ENCODE measurements at regions not wholly inside any gene's neighbourhood (a gene's known extent, or its start where the extent isn't known, plus 50 kb on each side); places are given as distances from the start of the nearest gene placed in this dataset.

GRCh38 chr16:86768228-86768791 is 190.0 kb downstream of the FOXL1 start:
- no peak overlapping the region for H3K4me3 Mint-ChIP-seq
- no peaks in the 10 kb centered on the region for H3K4me1 Mint-ChIP-seq (ENCODE audit: low read depth)
- H3K27me3 Mint-ChIP-seq, result peaks cover 18% of the 10 kb centered on the region
- H3K36me3 Mint-ChIP-seq, result no peaks in the 10 kb centered on the region
- no peak overlapping the region for H3K27ac Mint-ChIP-seq
- no peaks in the 10 kb centered on the region for H3K9me3 Mint-ChIP-seq (ENCODE audit: low read depth)

- Mint-ChIP-seq H3K4me1 (ENCODE audit: low read depth) (no peaks in the 10 kb centered on the region), H3K27me3 (peaks cover 18% of the 10 kb centered on the region), H3K9me3 (ENCODE audit: low read depth) (no peaks in the 10 kb centered on the region), H3K27ac (no peak overlapping the region), H3K36me3 (no peaks in the 10 kb centered on the region), H3K4me3 (no peak overlapping the region)
Observed at GRCh38 chr16:86768999-86769398, 190.7 kb downstream of the FOXL1 start.

- Mint-ChIP-seq H3K27ac (no peak overlapping the region), H3K4me1 (ENCODE audit: low read depth) (no peaks in the 10 kb centered on the region), H3K4me3 (no peak overlapping the region), H3K36me3 (no peaks in the 10 kb centered on the region), H3K27me3 (peaks cover 14% of the 10 kb centered on the region), H3K9me3 (ENCODE audit: low read depth) (no peaks in the 10 kb centered on the region)
Observed at GRCh38 chr16:86771506-86772460, 193.4 kb downstream of the FOXL1 start.

GRCh38 chr16:86772671-86773353 is 194.5 kb downstream of the FOXL1 start:
- Mint-ChIP-seq H3K4me3 (no peak overlapping the region), H3K4me1 (ENCODE audit: low read depth) (no peaks in the 10 kb centered on the region), H3K9me3 (ENCODE audit: low read depth) (no peaks in the 10 kb centered on the region), H3K27ac (no peak overlapping the region), H3K36me3 (no peaks in the 10 kb centered on the region), H3K27me3 (peaks cover 14% of the 10 kb centered on the region)

GRCh38 chr16:86773354-86773715 is 195.0 kb downstream of the FOXL1 start:
- Mint-ChIP-seq H3K27me3 (peaks cover 11% of the 10 kb centered on the region), H3K4me1 (ENCODE audit: low read depth) (no peaks in the 10 kb centered on the region), H3K9me3 (ENCODE audit: low read depth) (no peaks in the 10 kb centered on the region), H3K36me3 (no peaks in the 10 kb centered on the region), H3K4me3 (no peak overlapping the region), H3K27ac (no peak overlapping the region)

GRCh38 chr16:86774931-86775330 is 196.6 kb downstream of the FOXL1 start:
- Mint-ChIP-seq H3K27me3 (peaks cover 4% of the 10 kb centered on the region), H3K27ac (no peak overlapping the region)

GRCh38 chr16:86775511-86775921 is 197.2 kb downstream of the FOXL1 start:
- Mint-ChIP-seq H3K27ac (no peak overlapping the region), H3K4me3 (no peak overlapping the region), H3K27me3 (peaks cover 4% of the 10 kb centered on the region)

More at GRCh38 chr16:86774931-86775330, 196.6 kb downstream of the FOXL1 start:
- Mint-ChIP-seq H3K4me3 (no peak overlapping the region), H3K9me3 (ENCODE audit: low read depth) (no peaks in the 10 kb centered on the region), H3K4me1 (ENCODE audit: low read depth) (no peaks in the 10 kb centered on the region), H3K36me3 (no peaks in the 10 kb centered on the region)

GRCh38 chr16:86777381-86777946 is 199.1 kb downstream of the FOXL1 start:
- H3K9me3 Mint-ChIP-seq (ENCODE audit: low read depth), result no peaks in the 10 kb centered on the region
- H3K27ac Mint-ChIP-seq, result no peak overlapping the region
- H3K27me3 Mint-ChIP-seq, result peaks cover 1% of the 10 kb centered on the region
- no peaks in the 10 kb centered on the region for H3K4me1 Mint-ChIP-seq (ENCODE audit: low read depth)
- H3K36me3 Mint-ChIP-seq, result no peaks in the 10 kb centered on the region
- H3K4me3 Mint-ChIP-seq, result no peak overlapping the region

More at GRCh38 chr16:86775511-86775921, 197.2 kb downstream of the FOXL1 start:
- no peaks in the 10 kb centered on the region for H3K9me3 Mint-ChIP-seq (ENCODE audit: low read depth)
- no peaks in the 10 kb centered on the region for H3K36me3 Mint-ChIP-seq
- no peaks in the 10 kb centered on the region for H3K4me1 Mint-ChIP-seq (ENCODE audit: low read depth)

- Mint-ChIP-seq H3K9me3 (ENCODE audit: low read depth) (no peaks in the 10 kb centered on the region), H3K27me3 (peaks cover 1% of the 10 kb centered on the region)
Observed at GRCh38 chr16:86778108-86778745, 199.9 kb downstream of the FOXL1 start.

GRCh38 chr16:86778978-86779377 is 200.6 kb downstream of the FOXL1 start:
- Mint-ChIP-seq H3K9me3 (ENCODE audit: low read depth) (no peaks in the 10 kb centered on the region), H3K27ac (no peak overlapping the region), H3K27me3 (peaks cover 1% of the 10 kb centered on the region), H3K4me1 (ENCODE audit: low read depth) (no peaks in the 10 kb centered on the region), H3K36me3 (no peaks in the 10 kb centered on the region), H3K4me3 (no peak overlapping the region)

More at GRCh38 chr16:86778108-86778745, 199.9 kb downstream of the FOXL1 start:
- Mint-ChIP-seq H3K4me1 (ENCODE audit: low read depth) (no peaks in the 10 kb centered on the region), H3K27ac (no peak overlapping the region), H3K36me3 (no peaks in the 10 kb centered on the region), H3K4me3 (no peak overlapping the region)

GRCh38 chr16:86781046-86781445 is 202.7 kb downstream of the FOXL1 start:
- no peaks in the 10 kb centered on the region for H3K36me3 Mint-ChIP-seq
- H3K4me1 Mint-ChIP-seq (ENCODE audit: low read depth), result no peaks in the 10 kb centered on the region
- no peak overlapping the region for H3K27ac Mint-ChIP-seq

GRCh38 chr16:86783636-86784626 is 205.6 kb downstream of the FOXL1 start:
- Mint-ChIP-seq H3K4me3 (no peak overlapping the region), H3K36me3 (no peaks in the 10 kb centered on the region), H3K27ac (no peak overlapping the region), H3K27me3 (peaks cover under 1% of the 10 kb centered on the region), H3K9me3 (ENCODE audit: low read depth) (no peaks in the 10 kb centered on the region), H3K4me1 (ENCODE audit: low read depth) (no peaks in the 10 kb centered on the region)

More at GRCh38 chr16:86781046-86781445, 202.7 kb downstream of the FOXL1 start:
- Mint-ChIP-seq H3K27me3 (peaks cover 1% of the 10 kb centered on the region), H3K9me3 (ENCODE audit: low read depth) (no peaks in the 10 kb centered on the region), H3K4me3 (no peak overlapping the region)

- H3K27me3 Mint-ChIP-seq, result peaks cover 2% of the 10 kb centered on the region
Observed at GRCh38 chr16:86786338-86786737, 208.0 kb downstream of the FOXL1 start.

More at GRCh38 chr16:86786338-86786737, 208.0 kb downstream of the FOXL1 start:
- H3K36me3 Mint-ChIP-seq, result no peaks in the 10 kb centered on the region
- H3K4me1 Mint-ChIP-seq (ENCODE audit: low read depth), result no peaks in the 10 kb centered on the region
- no peaks in the 10 kb centered on the region for H3K9me3 Mint-ChIP-seq (ENCODE audit: low read depth)
- H3K27ac Mint-ChIP-seq, result no peak overlapping the region
- no peak overlapping the region for H3K4me3 Mint-ChIP-seq
